ENCODE measurements at regions not wholly inside any gene's neighbourhood (a gene's known extent, or its start where the extent isn't known, plus 50 kb on each side); places are given as distances from the start of the nearest gene placed in this dataset.

DNA sequence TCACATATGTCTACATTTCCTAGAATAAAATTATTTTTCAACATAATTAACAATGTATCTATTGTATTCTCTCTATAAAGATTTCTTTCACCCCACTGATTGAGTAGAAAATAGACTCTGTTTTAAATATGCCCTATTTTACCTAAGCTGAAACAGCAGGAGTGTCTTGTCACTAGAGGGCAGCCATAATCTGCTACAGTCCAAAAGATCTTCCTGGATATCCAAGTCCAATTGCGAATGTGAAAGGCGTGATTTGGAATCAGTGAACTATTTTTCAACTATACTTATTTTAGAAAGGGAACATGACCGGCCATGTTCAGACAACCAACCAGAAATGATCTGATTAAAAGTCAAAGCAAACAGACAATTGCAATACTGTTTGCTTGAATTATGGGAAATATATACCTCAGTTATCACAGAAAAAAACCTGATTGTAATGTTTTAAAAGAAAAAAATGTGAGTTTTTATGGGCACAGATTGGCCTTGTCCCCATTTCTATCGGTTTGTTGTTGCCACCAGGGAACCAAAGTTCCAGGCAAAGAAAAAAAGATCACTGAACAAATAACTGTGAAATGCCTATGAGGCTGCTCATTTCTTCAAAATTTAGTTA, 1211.0 kb upstream of the ADGRL4 start:
- no peaks in the 10 kb centered on the region for H3K27me3 ChIP-seq (ENCODE audit: control insufficient read depth in 2 of 2, insufficient read depth in 2 of 2, low read length in 2 of 2)
- no peak for DNase-seq
- no peak overlapping the region for H3K4me2 ChIP-seq (replicated peaks; ENCODE audit: extremely low read depth, low read length, poor library complexity, severe bottlenecking)
- no peaks in the 10 kb centered on the region for H3K79me2 ChIP-seq (ENCODE audit: insufficient read depth, low read length)
- H3K36me3 Mint-ChIP-seq, result no peaks in the 10 kb centered on the region
- no peak overlapping the region for H3K4me3 ChIP-seq (replicated peaks in 1 of 3; ENCODE audit: low read depth in 2 of 3, low read length in 3 of 3)
- no peaks in the 10 kb centered on the region for H3K9me3 ChIP-seq (replicated peaks in 1 of 2; ENCODE audit: control insufficient read depth in 1 of 2, insufficient read depth in 1 of 2, low read length in 2 of 2)
- H3K36me3 ChIP-seq (replicated peaks in 1 of 2; ENCODE audit: control insufficient read depth in 1 of 2, insufficient read depth in 2 of 2, low read length in 2 of 2), result no peaks in the 10 kb centered on the region
- intact Hi-C loops (cut with micrococcal nuclease), result no loop called here
- no CpG with 5 or more reads among the region's 4 CpGs for WGBS (ENCODE audit: insufficient coverage)
- no peaks in the 10 kb centered on the region for H3K4me1 ChIP-seq (ENCODE audit: control insufficient read depth in 1 of 2, insufficient read depth in 2 of 2, low read length in 2 of 2)
- no peaks in the 10 kb centered on the region for H3K4me1 Mint-ChIP-seq
- H4K20me1 ChIP-seq (ENCODE audit: insufficient read depth, low read length), result no peaks in the 10 kb centered on the region
- no peaks in the 10 kb centered on the region for H3K27me3 Mint-ChIP-seq (ENCODE audit: low read depth in 3 of 3)
- no peak overlapping the region for H3K4me3 Mint-ChIP-seq
- peaks cover 0 to 2% (median 0%) of the 10 kb centered on the region in 7 donors for H3K9me3 Mint-ChIP-seq
- no peak overlapping the region for H3K27ac ChIP-seq (ENCODE audit: low read depth in 1 of 2, low read length in 2 of 2)
- no peak overlapping the region for H3K9ac ChIP-seq (ENCODE audit: insufficient read depth, low read length, poor library complexity, severe bottlenecking)
- H2AFZ ChIP-seq (ENCODE audit: insufficient read depth, low read depth, low read length, poor library complexity, severe bottlenecking), result no peak overlapping the region
- no peak overlapping the region for H3K27ac Mint-ChIP-seq
- TF ChIP-seq, protein P1, sequence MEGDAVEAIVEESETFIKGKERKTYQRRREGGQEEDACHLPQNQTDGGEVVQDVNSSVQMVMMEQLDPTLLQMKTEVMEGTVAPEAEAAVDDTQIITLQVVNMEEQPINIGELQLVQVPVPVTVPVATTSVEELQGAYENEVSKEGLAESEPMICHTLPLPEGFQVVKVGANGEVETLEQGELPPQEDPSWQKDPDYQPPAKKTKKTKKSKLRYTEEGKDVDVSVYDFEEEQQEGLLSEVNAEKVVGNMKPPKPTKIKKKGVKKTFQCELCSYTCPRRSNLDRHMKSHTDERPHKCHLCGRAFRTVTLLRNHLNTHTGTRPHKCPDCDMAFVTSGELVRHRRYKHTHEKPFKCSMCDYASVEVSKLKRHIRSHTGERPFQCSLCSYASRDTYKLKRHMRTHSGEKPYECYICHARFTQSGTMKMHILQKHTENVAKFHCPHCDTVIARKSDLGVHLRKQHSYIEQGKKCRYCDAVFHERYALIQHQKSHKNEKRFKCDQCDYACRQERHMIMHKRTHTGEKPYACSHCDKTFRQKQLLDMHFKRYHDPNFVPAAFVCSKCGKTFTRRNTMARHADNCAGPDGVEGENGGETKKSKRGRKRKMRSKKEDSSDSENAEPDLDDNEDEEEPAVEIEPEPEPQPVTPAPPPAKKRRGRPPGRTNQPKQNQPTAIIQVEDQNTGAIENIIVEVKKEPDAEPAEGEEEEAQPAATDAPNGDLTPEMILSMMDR (IDR thresholded peaks at IDR 0.05), result no peak

DNA sequence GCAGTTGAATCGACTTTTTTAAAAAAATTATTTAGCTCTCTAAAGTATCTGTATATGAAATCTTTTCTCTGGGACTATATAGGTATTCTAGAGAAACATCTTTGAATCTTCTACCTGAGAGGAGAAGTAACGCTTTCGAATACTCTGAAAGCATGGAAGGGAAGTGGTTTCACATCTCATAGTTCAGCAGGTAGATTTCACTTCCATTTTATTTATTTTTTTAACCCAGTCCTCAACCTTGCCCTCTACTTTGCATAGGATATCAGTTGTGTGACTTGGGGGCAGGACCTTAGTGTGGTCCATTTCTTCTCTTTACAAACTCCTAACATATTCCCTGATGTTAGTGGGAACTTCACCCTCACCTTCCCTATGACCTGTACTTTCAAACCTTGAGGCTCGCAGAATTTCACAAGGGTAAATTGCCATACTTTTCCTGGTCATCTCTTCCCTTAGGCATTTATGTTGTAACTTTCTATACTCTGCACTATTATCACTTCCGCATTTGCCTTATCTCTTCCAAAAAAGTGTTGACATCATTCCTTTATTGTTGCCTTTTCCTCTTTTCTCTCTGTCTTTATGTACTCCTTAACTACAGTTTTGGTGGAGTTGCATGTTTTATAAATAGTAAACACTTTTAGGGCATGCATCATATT, 1208.5 kb upstream of the ADGRL4 start:
- H3K27ac Mint-ChIP-seq, result no peak overlapping the region
- peaks cover 0 to 2% (median 0%) of the 10 kb centered on the region in 7 donors for H3K9me3 Mint-ChIP-seq
- 71% methylated on average over 1 of the region's 5 CpGs for WGBS (ENCODE audit: insufficient coverage)
- Histone ChIP-seq H3K9me3 (replicated peaks in 1 of 2; ENCODE audit: control insufficient read depth in 1 of 2, insufficient read depth in 1 of 2, low read length in 2 of 2) (no peaks in the 10 kb centered on the region), H2AFZ (ENCODE audit: insufficient read depth, low read depth, low read length, poor library complexity, severe bottlenecking) (no peak overlapping the region), H3K9ac (ENCODE audit: insufficient read depth, low read length, poor library complexity, severe bottlenecking) (no peak overlapping the region), H3K79me2 (ENCODE audit: insufficient read depth, low read length) (no peaks in the 10 kb centered on the region), H3K4me1 (ENCODE audit: control insufficient read depth in 1 of 2, insufficient read depth in 2 of 2, low read length in 2 of 2) (no peaks in the 10 kb centered on the region), H3K27ac (ENCODE audit: low read depth in 1 of 2, low read length in 2 of 2) (no peak overlapping the region), H3K27me3 (ENCODE audit: control insufficient read depth in 2 of 2, insufficient read depth in 2 of 2, low read length in 2 of 2) (no peaks in the 10 kb centered on the region), H4K20me1 (ENCODE audit: insufficient read depth, low read length) (no peaks in the 10 kb centered on the region), H3K4me2 (replicated peaks; ENCODE audit: extremely low read depth, low read length, poor library complexity, severe bottlenecking) (no peak overlapping the region), H3K36me3 (replicated peaks in 1 of 2; ENCODE audit: control insufficient read depth in 1 of 2, insufficient read depth in 2 of 2, low read length in 2 of 2) (no peaks in the 10 kb centered on the region), H3K4me3 (replicated peaks in 1 of 3; ENCODE audit: low read depth in 2 of 3, low read length in 3 of 3) (no peak overlapping the region)
- TF ChIP-seq, protein P1 (IDR thresholded peaks at IDR 0.05), result no peak
- H3K4me1 Mint-ChIP-seq, result no peaks in the 10 kb centered on the region
- intact Hi-C loops (cut with micrococcal nuclease), result no loop called here
- no peaks in the 10 kb centered on the region for H3K36me3 Mint-ChIP-seq
- H3K27me3 Mint-ChIP-seq (ENCODE audit: low read depth in 3 of 3), result no peaks in the 10 kb centered on the region
- no peak overlapping the region for H3K4me3 Mint-ChIP-seq
- no peak for DNase-seq
